ENCODE measurements at regions not wholly inside any gene's neighbourhood (a gene's known extent, or its start where the extent isn't known, plus 50 kb on each side); places are given as distances from the start of the nearest gene placed in this dataset.

DNA sequence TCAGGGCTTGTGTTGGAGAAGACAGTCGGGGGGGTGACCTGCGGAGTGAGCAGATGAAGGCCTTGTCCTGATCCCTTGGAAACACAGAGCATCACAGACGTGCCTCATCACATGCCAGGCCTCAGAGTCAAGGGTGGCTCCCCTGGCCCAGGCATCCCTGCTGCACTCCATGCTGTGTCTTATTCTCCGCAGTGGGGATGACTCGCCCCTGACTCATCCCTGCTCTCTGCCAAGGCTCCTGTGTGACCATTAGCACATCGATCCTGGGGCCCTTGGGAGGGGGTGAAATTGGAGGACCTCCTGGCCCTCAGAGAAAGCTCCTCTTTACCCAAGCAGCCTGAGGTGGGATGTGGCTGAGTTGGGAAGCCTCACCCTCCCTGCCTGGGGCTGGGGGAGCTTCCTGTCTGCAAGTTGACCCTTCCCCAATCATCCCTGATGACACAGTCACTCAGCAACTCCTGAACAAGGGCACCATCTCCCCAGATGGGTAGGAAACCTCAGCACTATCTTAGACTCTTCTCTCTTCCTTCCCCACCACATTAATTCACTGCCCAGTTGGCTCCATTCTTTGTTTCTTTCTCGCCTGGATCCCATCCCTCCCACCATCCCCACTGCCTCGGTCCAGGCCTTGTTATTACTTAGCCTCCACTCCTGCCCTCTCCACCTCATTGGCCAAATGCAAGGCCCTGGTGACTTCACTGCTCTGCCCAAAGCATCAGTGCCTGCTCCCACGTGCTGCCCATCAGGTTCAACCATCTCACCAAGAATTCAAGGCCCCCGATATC lies 74.6 kb downstream of the CAMK2N1 start:
- peaks cover 8 to 12% of the 10 kb centered on the region in 2 experiments; a peak in 3 of 4 replicates for H3K4me1 ChIP-seq (ENCODE audit: control insufficient read depth in 1 of 2, insufficient read depth in 2 of 2, low read depth in 1 of 2, low read length in 1 of 2)
- H3K27me3 ChIP-seq (ENCODE audit: insufficient read depth), result no peaks in the 10 kb centered on the region
- CTCF ChIA-PET, result interaction anchor here (1.0 to 1.8 kb wide), 4 partner anchors 11 to 82 kb away, joined by 3 to 6 read pairs (median 4); no protein-coding TSS in a partner anchor
- H2AFZ ChIP-seq (ENCODE audit: low read depth), result peak overlapping the region; percentile 63; the same call in 1 of the 2 replicates
- H3K9me2 ChIP-seq, result no peaks in the 10 kb centered on the region
- 41% methylated on average over 8 of the region's 10 CpGs for WGBS (ENCODE audit: low lambda C conversion rate)
- H3K9me3 ChIP-seq, result no peaks in the 10 kb centered on the region
- POLR2A ChIA-PET, result no interaction called here
- peak overlapping the region in 1 of 2 experiments; percentile 65; a peak in 2 of 4 replicates for H3K27ac ChIP-seq (ENCODE audit: low read depth in 2 of 2, low read length in 1 of 2)
- peak overlapping the region; percentile 34; the same call in 1 of the 2 replicates for H3K4me2 ChIP-seq
- peak overlapping the region; percentile 26 for H3K9ac ChIP-seq
- DNase-seq, result no peak
- no peaks in the 10 kb centered on the region for H3K79me2 ChIP-seq (ENCODE audit: insufficient read depth)
- H3F3A ChIP-seq (replicated peaks; ENCODE audit: insufficient read depth), result no peaks in the 10 kb centered on the region
- H3K4me3 ChIP-seq (ENCODE audit: low read depth in 2 of 2, low read length in 1 of 2), result no peak overlapping the region
- no peaks in the 10 kb centered on the region for H4K20me1 ChIP-seq (ENCODE audit: insufficient read depth)
- no peaks in the 10 kb centered on the region for H3K36me3 ChIP-seq (replicated peaks in 1 of 2; ENCODE audit: control insufficient read depth in 1 of 2, insufficient read depth in 2 of 2, low read length in 1 of 2)
- TF ChIP-seq RFX5 (IDR thresholded peaks at IDR 0.05; ENCODE audit: low read length), result no peak
- TF ChIP-seq POLR2AphosphoS5 (IDR thresholded peaks at IDR 0.05; ENCODE audit: low read depth, low read length), result peak; percentile 29; the same call in 1 of the 2 replicates
- peak in 1 of 2 experiments; percentile 69; a peak in 1 of 4 replicates for TF ChIP-seq EP300 (IDR thresholded peaks at IDR 0.05; ENCODE audit: borderline replicate concordance in 1 of 2, low read depth in 1 of 2, low read length in 1 of 2)
- TF ChIP-seq, protein P1, sequence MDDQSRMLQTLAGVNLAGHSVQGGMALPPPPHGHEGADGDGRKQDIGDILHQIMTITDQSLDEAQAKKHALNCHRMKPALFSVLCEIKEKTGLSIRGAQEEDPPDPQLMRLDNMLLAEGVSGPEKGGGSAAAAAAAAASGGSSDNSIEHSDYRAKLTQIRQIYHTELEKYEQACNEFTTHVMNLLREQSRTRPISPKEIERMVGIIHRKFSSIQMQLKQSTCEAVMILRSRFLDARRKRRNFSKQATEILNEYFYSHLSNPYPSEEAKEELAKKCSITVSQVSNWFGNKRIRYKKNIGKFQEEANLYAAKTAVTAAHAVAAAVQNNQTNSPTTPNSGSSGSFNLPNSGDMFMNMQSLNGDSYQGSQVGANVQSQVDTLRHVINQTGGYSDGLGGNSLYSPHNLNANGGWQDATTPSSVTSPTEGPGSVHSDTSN (IDR thresholded peaks at IDR 0.05), result peak; percentile 56; the same call in 1 of the 2 replicates
- TF ChIP-seq NRF1 (IDR thresholded peaks at IDR 0.05; ENCODE audit: low read depth, low read length), result no peak
- TF ChIP-seq, protein P2, sequence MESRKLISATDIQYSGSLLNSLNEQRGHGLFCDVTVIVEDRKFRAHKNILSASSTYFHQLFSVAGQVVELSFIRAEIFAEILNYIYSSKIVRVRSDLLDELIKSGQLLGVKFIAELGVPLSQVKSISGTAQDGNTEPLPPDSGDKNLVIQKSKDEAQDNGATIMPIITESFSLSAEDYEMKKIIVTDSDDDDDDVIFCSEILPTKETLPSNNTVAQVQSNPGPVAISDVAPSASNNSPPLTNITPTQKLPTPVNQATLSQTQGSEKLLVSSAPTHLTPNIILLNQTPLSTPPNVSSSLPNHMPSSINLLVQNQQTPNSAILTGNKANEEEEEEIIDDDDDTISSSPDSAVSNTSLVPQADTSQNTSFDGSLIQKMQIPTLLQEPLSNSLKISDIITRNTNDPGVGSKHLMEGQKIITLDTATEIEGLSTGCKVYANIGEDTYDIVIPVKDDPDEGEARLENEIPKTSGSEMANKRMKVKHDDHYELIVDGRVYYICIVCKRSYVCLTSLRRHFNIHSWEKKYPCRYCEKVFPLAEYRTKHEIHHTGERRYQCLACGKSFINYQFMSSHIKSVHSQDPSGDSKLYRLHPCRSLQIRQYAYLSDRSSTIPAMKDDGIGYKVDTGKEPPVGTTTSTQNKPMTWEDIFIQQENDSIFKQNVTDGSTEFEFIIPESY (IDR thresholded peaks at IDR 0.05; ENCODE audit: borderline replicate concordance, low read depth), result no peak
- TF ChIP-seq GABPA (IDR thresholded peaks at IDR 0.05; ENCODE audit: low read depth), result no peak
- TF ChIP-seq FOSL2 (IDR thresholded peaks at IDR 0.05; ENCODE audit: borderline replicate concordance, low read depth), result peak; percentile 98
- no peak for TF ChIP-seq MXI1 (IDR thresholded peaks at IDR 0.05; ENCODE audit: low read depth, low read length)
- TF ChIP-seq, protein P3, sequence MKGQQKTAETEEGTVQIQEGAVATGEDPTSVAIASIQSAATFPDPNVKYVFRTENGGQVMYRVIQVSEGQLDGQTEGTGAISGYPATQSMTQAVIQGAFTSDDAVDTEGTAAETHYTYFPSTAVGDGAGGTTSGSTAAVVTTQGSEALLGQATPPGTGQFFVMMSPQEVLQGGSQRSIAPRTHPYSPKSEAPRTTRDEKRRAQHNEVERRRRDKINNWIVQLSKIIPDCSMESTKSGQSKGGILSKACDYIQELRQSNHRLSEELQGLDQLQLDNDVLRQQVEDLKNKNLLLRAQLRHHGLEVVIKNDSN (IDR thresholded peaks at IDR 0.05; ENCODE audit: borderline replicate concordance, low read depth), result peak; percentile 54; the same call in 1 of the 2 replicates
- no peak for TF ChIP-seq EZH2phosphoT487 (IDR thresholded peaks at IDR 0.05; ENCODE audit: borderline replicate concordance, low read depth)
- TF ChIP-seq GATA2 (CRISPR knock-in tag; IDR thresholded peaks at IDR 0.05), result no peak
- no peak for TF ChIP-seq FOXM1 (IDR thresholded peaks at IDR 0.05; ENCODE audit: low read depth)
- TF ChIP-seq SMC3 (IDR thresholded peaks at IDR 0.05; ENCODE audit: low read depth, low read length), result no peak
- TF ChIP-seq TEAD4 (IDR thresholded peaks at IDR 0.05; ENCODE audit: borderline replicate concordance, insufficient read depth), result peak; percentile 73
- TF ChIP-seq, protein P4, sequence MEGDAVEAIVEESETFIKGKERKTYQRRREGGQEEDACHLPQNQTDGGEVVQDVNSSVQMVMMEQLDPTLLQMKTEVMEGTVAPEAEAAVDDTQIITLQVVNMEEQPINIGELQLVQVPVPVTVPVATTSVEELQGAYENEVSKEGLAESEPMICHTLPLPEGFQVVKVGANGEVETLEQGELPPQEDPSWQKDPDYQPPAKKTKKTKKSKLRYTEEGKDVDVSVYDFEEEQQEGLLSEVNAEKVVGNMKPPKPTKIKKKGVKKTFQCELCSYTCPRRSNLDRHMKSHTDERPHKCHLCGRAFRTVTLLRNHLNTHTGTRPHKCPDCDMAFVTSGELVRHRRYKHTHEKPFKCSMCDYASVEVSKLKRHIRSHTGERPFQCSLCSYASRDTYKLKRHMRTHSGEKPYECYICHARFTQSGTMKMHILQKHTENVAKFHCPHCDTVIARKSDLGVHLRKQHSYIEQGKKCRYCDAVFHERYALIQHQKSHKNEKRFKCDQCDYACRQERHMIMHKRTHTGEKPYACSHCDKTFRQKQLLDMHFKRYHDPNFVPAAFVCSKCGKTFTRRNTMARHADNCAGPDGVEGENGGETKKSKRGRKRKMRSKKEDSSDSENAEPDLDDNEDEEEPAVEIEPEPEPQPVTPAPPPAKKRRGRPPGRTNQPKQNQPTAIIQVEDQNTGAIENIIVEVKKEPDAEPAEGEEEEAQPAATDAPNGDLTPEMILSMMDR (IDR thresholded peaks at IDR 0.05), result no peak
- TF ChIP-seq USF2 (IDR thresholded peaks at IDR 0.05; ENCODE audit: borderline replicate concordance, low read depth, low read length), result no peak
- TF ChIP-seq FOXJ3 (CRISPR knock-in tag; IDR thresholded peaks at IDR 0.05), result no peak
- no peak for TF ChIP-seq RAD21 (IDR thresholded peaks at IDR 0.05; ENCODE audit: low read length)
- no peak for TF ChIP-seq RCOR1 (IDR thresholded peaks at IDR 0.05; ENCODE audit: low read length)
- TF ChIP-seq, protein P5, sequence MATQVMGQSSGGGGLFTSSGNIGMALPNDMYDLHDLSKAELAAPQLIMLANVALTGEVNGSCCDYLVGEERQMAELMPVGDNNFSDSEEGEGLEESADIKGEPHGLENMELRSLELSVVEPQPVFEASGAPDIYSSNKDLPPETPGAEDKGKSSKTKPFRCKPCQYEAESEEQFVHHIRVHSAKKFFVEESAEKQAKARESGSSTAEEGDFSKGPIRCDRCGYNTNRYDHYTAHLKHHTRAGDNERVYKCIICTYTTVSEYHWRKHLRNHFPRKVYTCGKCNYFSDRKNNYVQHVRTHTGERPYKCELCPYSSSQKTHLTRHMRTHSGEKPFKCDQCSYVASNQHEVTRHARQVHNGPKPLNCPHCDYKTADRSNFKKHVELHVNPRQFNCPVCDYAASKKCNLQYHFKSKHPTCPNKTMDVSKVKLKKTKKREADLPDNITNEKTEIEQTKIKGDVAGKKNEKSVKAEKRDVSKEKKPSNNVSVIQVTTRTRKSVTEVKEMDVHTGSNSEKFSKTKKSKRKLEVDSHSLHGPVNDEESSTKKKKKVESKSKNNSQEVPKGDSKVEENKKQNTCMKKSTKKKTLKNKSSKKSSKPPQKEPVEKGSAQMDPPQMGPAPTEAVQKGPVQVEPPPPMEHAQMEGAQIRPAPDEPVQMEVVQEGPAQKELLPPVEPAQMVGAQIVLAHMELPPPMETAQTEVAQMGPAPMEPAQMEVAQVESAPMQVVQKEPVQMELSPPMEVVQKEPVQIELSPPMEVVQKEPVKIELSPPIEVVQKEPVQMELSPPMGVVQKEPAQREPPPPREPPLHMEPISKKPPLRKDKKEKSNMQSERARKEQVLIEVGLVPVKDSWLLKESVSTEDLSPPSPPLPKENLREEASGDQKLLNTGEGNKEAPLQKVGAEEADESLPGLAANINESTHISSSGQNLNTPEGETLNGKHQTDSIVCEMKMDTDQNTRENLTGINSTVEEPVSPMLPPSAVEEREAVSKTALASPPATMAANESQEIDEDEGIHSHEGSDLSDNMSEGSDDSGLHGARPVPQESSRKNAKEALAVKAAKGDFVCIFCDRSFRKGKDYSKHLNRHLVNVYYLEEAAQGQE (IDR thresholded peaks at IDR 0.05; ENCODE audit: low read depth, low read length), result 0 out of 2 replicates have a peak, but pooled peaks have one; percentile 57
